Activated T-cell treated with anti-CD3 and anti-CD28 coated beads for 48 hours (primary cell): ENCODE measurements at regions not wholly inside any gene's neighbourhood (a gene's known extent, or its start where the extent isn't known, plus 50 kb on each side); places are given as distances from the start of the nearest gene placed in this dataset.
"Not testable (repeated sequence)": the region's sequence is repeated elsewhere in the genome, so short reads cannot be mapped to it uniquely, and the experiment has no call there.

Source experiments
- DNase-seq: peaks from one replicate; pipeline ENCODE4 v3.0.0-alpha.2; 2020; ENCODE audit warnings: low read depth

- DNase-seq = not testable (repeated sequence)
These were observed 116.6 kb upstream of the MBNL1 start for GRCh38 chr3:152151877-152152765.

GRCh38 chr3:152153115-152153514 lies 115.6 kb upstream of the MBNL1 start:
- not testable (repeated sequence) for DNase-seq

GRCh38 chr3:152155246-152156020 lies 113.3 kb upstream of the MBNL1 start:
- DNase-seq = no peak

- DNase-seq = no peak
These were observed 111.8 kb upstream of the MBNL1 start for GRCh38 chr3:152156880-152157279.

- no peak for DNase-seq
These were observed 111.4 kb upstream of the MBNL1 start for GRCh38 chr3:152157337-152157736.

GRCh38 chr3:152159328-152159727 lies 109.4 kb upstream of the MBNL1 start:
- no peak for DNase-seq

GRCh38 chr3:152160350-152161011 lies 108.2 kb upstream of the MBNL1 start:
- no peak for DNase-seq

GRCh38 chr3:152172460-152172859 lies 96.3 kb upstream of the MBNL1 start:
- DNase-seq = no peak

GRCh38 chr3:152173627-152174026 lies 95.1 kb upstream of the MBNL1 start:
- DNase-seq = no peak

GRCh38 chr3:152174876-152175527 lies 93.7 kb upstream of the MBNL1 start:
- no peak for DNase-seq

- DNase-seq = no peak
These were observed 93.2 kb upstream of the MBNL1 start for GRCh38 chr3:152175528-152175889.

- no peak for DNase-seq
These were observed 92.5 kb upstream of the MBNL1 start for GRCh38 chr3:152176241-152176640.

GRCh38 chr3:152176998-152177397 lies 91.7 kb upstream of the MBNL1 start:
- DNase-seq = no peak

- no peak for DNase-seq
These were observed 91.0 kb upstream of the MBNL1 start for GRCh38 chr3:152177757-152178156.

- peak; percentile 27 for DNase-seq
These were observed 85.3 kb upstream of the MBNL1 start for GRCh38 chr3:152183473-152183872.

- no peak for DNase-seq
These were observed 83.6 kb upstream of the MBNL1 start for GRCh38 chr3:152184971-152185686.

GRCh38 chr3:152185891-152186630 lies 82.7 kb upstream of the MBNL1 start:
- no peak for DNase-seq

- DNase-seq = no peak
These were observed 78.0 kb upstream of the MBNL1 start for GRCh38 chr3:152190636-152191183.

GRCh38 chr3:152192050-152192449 lies 76.7 kb upstream of the MBNL1 start:
- DNase-seq = no peak

- no peak for DNase-seq
These were observed 75.6 kb upstream of the MBNL1 start for GRCh38 chr3:152192936-152193672.
